ENCODE measurements at regions not wholly inside any gene's neighbourhood (a gene's known extent, or its start where the extent isn't known, plus 50 kb on each side); places are given as distances from the start of the nearest gene placed in this dataset.

DNA sequence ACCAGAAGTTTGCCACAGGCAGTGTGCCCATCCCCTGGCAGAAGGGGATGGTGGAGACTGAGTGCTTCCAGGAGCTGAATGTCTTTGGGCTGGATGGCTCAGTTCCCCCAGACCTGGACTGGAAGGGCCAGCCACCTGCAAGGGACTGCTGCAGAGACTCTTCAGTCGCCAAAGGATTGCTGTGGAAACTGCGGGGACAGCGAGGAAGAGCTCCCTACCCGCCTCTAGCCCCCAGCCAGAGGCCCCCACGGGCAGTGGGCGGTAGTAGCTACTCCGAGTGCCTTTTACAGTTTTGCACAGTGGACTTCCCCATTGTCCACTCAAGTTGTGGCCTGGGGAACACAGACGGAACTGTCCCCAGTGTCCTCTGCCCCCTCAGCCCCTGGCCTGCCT, 138.5 kb downstream of the ZDHHC20 start:
- H3K36me3 Mint-ChIP-seq (ENCODE audit: low read depth), result peaks cover 13% of the 10 kb centered on the region
- H3K4me3 Mint-ChIP-seq, result no peak overlapping the region
- TF ChIP-seq, protein P1, sequence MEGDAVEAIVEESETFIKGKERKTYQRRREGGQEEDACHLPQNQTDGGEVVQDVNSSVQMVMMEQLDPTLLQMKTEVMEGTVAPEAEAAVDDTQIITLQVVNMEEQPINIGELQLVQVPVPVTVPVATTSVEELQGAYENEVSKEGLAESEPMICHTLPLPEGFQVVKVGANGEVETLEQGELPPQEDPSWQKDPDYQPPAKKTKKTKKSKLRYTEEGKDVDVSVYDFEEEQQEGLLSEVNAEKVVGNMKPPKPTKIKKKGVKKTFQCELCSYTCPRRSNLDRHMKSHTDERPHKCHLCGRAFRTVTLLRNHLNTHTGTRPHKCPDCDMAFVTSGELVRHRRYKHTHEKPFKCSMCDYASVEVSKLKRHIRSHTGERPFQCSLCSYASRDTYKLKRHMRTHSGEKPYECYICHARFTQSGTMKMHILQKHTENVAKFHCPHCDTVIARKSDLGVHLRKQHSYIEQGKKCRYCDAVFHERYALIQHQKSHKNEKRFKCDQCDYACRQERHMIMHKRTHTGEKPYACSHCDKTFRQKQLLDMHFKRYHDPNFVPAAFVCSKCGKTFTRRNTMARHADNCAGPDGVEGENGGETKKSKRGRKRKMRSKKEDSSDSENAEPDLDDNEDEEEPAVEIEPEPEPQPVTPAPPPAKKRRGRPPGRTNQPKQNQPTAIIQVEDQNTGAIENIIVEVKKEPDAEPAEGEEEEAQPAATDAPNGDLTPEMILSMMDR (IDR thresholded peaks at IDR 0.05; ENCODE audit: unreplicated experiment in 3 of 3), result no peak
- no peak overlapping the region for H3K27ac Mint-ChIP-seq
- H3K27me3 Mint-ChIP-seq (ENCODE audit: low read depth), result peaks cover 8% of the 10 kb centered on the region
- peaks cover 3% of the 10 kb centered on the region for H3K9me3 Mint-ChIP-seq
- H3K4me1 Mint-ChIP-seq, result no peaks in the 10 kb centered on the region

DNA sequence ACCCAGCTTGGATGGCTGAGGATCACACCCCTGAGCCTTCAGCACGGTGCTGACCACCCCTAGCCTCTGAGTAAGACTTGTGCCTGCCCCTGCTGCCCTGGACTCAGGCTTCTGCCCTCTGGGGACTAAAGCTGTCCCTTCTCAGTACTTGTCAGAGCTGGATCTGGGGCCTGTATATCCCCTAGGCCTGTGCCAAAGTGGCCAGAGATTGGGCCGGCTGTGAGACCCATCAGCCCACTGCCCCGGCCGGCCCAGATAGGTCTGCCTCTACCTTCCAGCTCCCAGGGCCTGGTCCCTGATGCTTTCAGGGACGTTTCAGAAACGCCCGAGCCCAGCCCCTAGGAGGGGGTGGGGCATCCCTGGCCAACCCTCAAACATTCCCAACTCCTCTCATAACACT, 137.8 kb downstream of the ZDHHC20 start:
- TF ChIP-seq, protein P1 (IDR thresholded peaks at IDR 0.05; ENCODE audit: unreplicated experiment in 3 of 3), result no peak
- H3K4me3 Mint-ChIP-seq, result no peak overlapping the region
- peaks cover 3% of the 10 kb centered on the region for H3K9me3 Mint-ChIP-seq
- no peaks in the 10 kb centered on the region for H3K4me1 Mint-ChIP-seq
- H3K36me3 Mint-ChIP-seq (ENCODE audit: low read depth), result peaks cover 13% of the 10 kb centered on the region
- no peak overlapping the region for H3K27ac Mint-ChIP-seq
- peaks cover 9% of the 10 kb centered on the region for H3K27me3 Mint-ChIP-seq (ENCODE audit: low read depth)

DNA sequence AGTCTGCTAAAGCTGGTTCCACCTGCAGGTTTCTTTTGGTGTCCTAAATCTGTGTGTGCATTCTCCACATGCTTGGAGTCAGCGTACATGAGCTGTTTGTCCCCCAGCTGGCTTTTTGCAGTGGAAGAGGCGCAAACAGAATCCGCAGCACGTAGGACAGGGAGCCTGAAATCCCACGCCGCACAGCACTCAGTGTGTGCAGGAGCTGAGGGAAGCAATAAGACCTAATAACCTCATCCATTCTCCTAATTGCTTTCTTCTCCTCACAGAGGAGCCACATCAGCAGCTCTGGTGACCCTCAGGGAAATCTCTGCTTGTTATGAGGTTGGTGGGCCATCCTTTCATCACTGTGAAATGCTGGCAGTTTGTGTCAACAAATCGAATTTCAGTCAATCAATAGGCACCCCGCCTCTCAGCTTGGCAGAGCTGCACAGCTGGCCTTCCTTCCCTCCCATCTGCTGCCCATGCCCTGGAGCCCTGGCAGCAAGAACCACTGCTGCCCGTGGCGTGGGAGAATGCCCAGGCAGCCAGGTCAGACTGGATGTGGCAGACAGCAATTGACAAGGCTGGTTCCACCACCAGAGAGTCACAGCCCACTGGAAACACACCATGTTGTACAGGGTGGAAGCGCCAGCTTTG, 136.7 kb downstream of the ZDHHC20 start:
- Mint-ChIP-seq H3K36me3 (ENCODE audit: low read depth) (peaks cover 10% of the 10 kb centered on the region), H3K4me1 (no peaks in the 10 kb centered on the region), H3K27me3 (ENCODE audit: low read depth) (peaks cover 13% of the 10 kb centered on the region), H3K9me3 (peaks cover 3% of the 10 kb centered on the region), H3K27ac (no peak overlapping the region), H3K4me3 (no peak overlapping the region)
- TF ChIP-seq, protein P1 (IDR thresholded peaks at IDR 0.05; ENCODE audit: unreplicated experiment in 3 of 3), result no peak

Data from nephron (organoid).